ENCODE measurements at regions not wholly inside any gene's neighbourhood (a gene's known extent, or its start where the extent isn't known, plus 50 kb on each side); places are given as distances from the start of the nearest gene placed in this dataset.

DNA sequence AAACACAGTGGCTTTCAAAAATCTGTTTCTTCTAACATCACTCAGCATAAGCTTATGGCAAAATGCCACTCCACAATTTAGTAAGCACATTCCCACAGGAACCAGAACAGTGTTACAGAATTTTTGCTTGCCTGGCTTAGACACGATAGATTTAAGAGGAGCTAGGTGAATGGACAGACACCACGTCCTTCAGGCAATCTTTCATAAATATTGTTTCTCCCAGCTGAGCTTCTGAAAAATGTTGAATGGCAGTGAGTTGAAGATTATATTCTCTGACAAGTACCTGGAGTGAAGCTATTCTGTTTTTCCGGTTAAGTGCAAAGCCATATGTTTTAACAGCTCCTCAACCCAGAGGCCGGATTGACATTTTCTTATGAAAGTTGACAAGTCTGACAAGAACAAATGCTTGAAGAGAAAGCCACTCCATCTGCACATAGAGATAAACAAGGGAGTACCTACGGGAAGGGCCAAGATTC, 102.0 kb downstream of the FSCB start:
- Histone ChIP-seq H3K4me3 (no peak overlapping the region), H3K4me1 (no peaks in the 10 kb centered on the region), H3K27ac (no peak overlapping the region), H3K9me3 (no peaks in the 10 kb centered on the region), H3K27me3 (no peaks in the 10 kb centered on the region), H3K36me3 (no peaks in the 10 kb centered on the region)
- DNase-seq (peak in 2 of 4 donors; percentile 6), ATAC-seq (no peak)
- TF ChIP-seq, protein P1, sequence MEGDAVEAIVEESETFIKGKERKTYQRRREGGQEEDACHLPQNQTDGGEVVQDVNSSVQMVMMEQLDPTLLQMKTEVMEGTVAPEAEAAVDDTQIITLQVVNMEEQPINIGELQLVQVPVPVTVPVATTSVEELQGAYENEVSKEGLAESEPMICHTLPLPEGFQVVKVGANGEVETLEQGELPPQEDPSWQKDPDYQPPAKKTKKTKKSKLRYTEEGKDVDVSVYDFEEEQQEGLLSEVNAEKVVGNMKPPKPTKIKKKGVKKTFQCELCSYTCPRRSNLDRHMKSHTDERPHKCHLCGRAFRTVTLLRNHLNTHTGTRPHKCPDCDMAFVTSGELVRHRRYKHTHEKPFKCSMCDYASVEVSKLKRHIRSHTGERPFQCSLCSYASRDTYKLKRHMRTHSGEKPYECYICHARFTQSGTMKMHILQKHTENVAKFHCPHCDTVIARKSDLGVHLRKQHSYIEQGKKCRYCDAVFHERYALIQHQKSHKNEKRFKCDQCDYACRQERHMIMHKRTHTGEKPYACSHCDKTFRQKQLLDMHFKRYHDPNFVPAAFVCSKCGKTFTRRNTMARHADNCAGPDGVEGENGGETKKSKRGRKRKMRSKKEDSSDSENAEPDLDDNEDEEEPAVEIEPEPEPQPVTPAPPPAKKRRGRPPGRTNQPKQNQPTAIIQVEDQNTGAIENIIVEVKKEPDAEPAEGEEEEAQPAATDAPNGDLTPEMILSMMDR (IDR thresholded peaks at IDR 0.05) = no peak
- intact Hi-C loops (cut with DNase I) = no loop called here

DNA sequence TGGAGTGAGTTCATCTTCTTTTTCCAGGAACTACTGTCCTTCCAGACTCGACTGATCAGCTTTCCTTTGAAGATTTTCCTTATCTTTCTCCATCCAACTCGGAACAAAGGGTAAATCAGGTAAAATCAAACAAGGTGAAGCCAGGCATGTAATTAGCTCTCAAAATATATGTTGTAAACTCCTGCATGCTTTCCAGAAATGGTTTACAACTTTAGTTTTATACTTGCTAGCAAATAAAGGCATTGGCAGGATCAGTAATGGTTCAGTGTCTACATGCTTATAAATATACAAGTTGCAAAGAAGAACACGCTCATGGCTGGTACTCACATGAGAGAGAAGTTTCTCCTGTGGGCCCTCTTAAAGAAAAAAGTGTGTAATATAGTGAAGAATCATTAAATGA, 102.5 kb downstream of the FSCB start:
- no peaks in the 10 kb centered on the region for H3K36me3 ChIP-seq
- intact Hi-C loops (cut with DNase I) = no loop called here
- no peaks in the 10 kb centered on the region for H3K27me3 ChIP-seq
- H3K9me3 ChIP-seq = no peaks in the 10 kb centered on the region
- no peak overlapping the region for H3K27ac ChIP-seq
- DNase-seq = no peak
- H3K4me1 ChIP-seq = no peaks in the 10 kb centered on the region
- no peak for ATAC-seq
- TF ChIP-seq, protein P1 (IDR thresholded peaks at IDR 0.05) = no peak
- H3K4me3 ChIP-seq = no peak overlapping the region

DNA sequence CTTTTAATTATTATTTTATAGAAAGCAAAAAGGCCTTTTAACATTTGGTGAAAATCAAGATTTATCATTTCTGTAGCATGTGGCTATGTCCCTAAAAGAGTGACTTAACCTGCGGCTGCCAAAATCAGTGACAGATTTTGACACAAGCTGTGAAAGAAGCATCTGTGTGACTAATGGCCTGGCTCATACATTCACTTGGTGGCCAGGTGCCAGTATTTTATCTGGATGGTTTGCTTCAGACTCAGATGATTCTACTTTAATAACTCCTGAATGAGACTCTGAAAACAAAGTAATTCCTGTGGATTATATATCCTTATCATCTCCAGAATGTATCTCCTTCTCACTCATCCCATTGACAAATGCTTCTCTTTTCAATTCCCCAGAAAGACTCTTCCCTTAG, 103.0 kb downstream of the FSCB start:
- Histone ChIP-seq H3K4me3 (no peak overlapping the region), H3K4me1 (no peaks in the 10 kb centered on the region), H3K27me3 (no peaks in the 10 kb centered on the region), H3K9me3 (no peaks in the 10 kb centered on the region), H3K27ac (no peak overlapping the region), H3K36me3 (no peaks in the 10 kb centered on the region)
- intact Hi-C loops (cut with DNase I) = no loop called here
- TF ChIP-seq, protein P1 (IDR thresholded peaks at IDR 0.05) = no peak
- no peak for DNase-seq
- no peak for ATAC-seq

DNA sequence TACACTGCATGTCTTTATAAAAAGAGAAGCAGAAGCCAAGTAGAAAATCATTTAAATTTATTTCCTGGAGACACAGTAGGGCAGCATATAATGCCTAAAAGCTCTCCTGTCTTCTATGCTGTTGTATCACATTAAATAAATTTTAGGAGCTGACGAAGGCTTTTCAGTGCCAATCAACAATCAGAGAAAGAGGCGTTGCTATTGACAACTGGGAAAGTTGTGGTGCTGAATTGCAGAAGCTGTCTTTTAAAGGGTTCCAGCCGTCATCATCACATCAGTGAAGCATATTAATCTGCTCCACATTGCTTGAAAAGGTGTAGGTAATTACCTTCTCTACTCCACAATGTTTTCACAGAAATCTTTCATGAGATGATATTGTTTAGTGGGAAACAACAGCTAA, 103.9 kb downstream of the FSCB start:
- Histone ChIP-seq H3K27me3 (no peaks in the 10 kb centered on the region), H3K27ac (no peak overlapping the region), H3K9me3 (no peaks in the 10 kb centered on the region), H3K4me3 (no peak overlapping the region), H3K4me1 (no peaks in the 10 kb centered on the region), H3K36me3 (no peaks in the 10 kb centered on the region)
- DNase-seq (no peak), ATAC-seq (no peak)
- TF ChIP-seq, protein P1 (IDR thresholded peaks at IDR 0.05) = no peak
- intact Hi-C loops (cut with DNase I) = no loop called here

DNA sequence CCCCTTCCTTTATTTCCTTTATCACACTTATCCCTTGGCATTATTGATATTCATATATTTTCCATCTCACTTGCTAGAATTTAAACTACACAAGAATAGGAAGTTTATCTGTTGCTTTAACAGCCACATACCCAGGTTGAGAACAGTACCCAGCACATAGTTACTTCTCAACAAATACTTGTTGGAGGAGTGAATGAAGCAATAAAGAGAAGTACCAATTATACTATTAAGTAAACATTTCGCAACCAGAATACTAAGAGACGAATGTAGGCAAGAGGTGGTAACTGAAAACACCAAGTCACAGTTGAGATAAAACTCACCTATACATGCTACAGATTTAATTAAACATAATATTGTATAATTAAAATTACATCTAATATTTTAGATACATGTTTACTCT, 110.9 kb downstream of the FSCB start:
- no peaks in the 10 kb centered on the region for H3K27me3 ChIP-seq
- no peak for DNase-seq

More for the DNA sequence above, 110.9 kb downstream of the FSCB start:
- peak; percentile 88 for ATAC-seq
- no peak overlapping the region for H3K4me3 ChIP-seq
- no peaks in the 10 kb centered on the region for H3K9me3 ChIP-seq
- intact Hi-C loops (cut with DNase I) = no loop called here
- H3K36me3 ChIP-seq = no peaks in the 10 kb centered on the region
- H3K4me1 ChIP-seq = no peaks in the 10 kb centered on the region
- no peak overlapping the region for H3K27ac ChIP-seq
- TF ChIP-seq, protein P1 (IDR thresholded peaks at IDR 0.05) = no peak
